Lung (tissue), 11 donors: ENCODE measurements at regions not wholly inside any gene's neighbourhood (a gene's known extent, or its start where the extent isn't known, plus 50 kb on each side); places are given as distances from the start of the nearest gene placed in this dataset.

Experiments used
- ATAC-seq: fragments of 200-7000 bp; cut with Tn5 transposase; one replicate; pipeline ENCODE4 v1.9.1; 2020; ENCODE audit warnings: moderate number of reproducible peaks; ENCODE audit not compliant: insufficient read depth, low FRiP score
- DNase-seq, 3 donors: peaks; one replicate each; pipeline ENCODE4 v3.0.0-alpha.2; 2013 to 2017
- H3K27ac ChIP-seq, 2 donors: one replicate each; pipeline ENCODE4 v1.5.1; 2013; ENCODE audit warnings: mild to moderate bottlenecking in 2 of 2, moderate library complexity in 2 of 2, control low read depth in 1 of 2, inconsistent platforms in 1 of 2, low read depth in 1 of 2, low read length in 1 of 2
- H3K27me3 ChIP-seq, 3 donors: one replicate each; pipeline ENCODE4 v1.5.1; 2013; ENCODE audit warnings: low read length in 2 of 3; ENCODE audit not compliant: control insufficient read depth in 3 of 3, insufficient read depth in 3 of 3
- H3K36me3 ChIP-seq, 4 donors: one replicate each; pipeline ENCODE4 v1.5.1; 2013; ENCODE audit warnings: low read length in 4 of 4, mild to moderate bottlenecking in 1 of 4, moderate library complexity in 1 of 4; ENCODE audit not compliant: control insufficient read depth in 4 of 4, insufficient read depth in 4 of 4
- H3K4me1 ChIP-seq, 5 donors: one replicate each; pipeline ENCODE4 v1.5.1; 2013; ENCODE audit warnings: low read length in 5 of 5, mild to moderate bottlenecking in 2 of 5, moderate library complexity in 1 of 5; ENCODE audit not compliant: control insufficient read depth in 5 of 5, insufficient read depth in 5 of 5
- H3K4me3 ChIP-seq: one replicate; pipeline ENCODE4 v1.5.1; 2013; ENCODE audit warnings: mild to moderate bottlenecking, control low read depth, moderate library complexity
- H3K9ac ChIP-seq, 2 donors: one replicate each; pipeline ENCODE4 v1.5.1; 2013; ENCODE audit warnings: low read length in 2 of 2, control low read depth in 1 of 2; ENCODE audit not compliant: insufficient read depth in 1 of 2
- H3K9me3 ChIP-seq, 4 donors: one replicate each; pipeline ENCODE4 v1.5.1; 2013; ENCODE audit warnings: low read length in 3 of 4, mild to moderate bottlenecking in 1 of 4, moderate library complexity in 1 of 4; ENCODE audit not compliant: control insufficient read depth in 4 of 4, insufficient read depth in 3 of 4
- WGBS, 2 donors: extraction: QIAGEN DNeasy Blood & Tissue Kit; methylation state at CpG; one replicate each; pipeline ENCODE4 v1.1.7; 2013; 5-methylcytosine and 5-hydroxymethylcytosine counted together
- TF ChIP-seq, protein P1 (sequence below): IDR thresholded peaks from 2 replicates; pipeline ENCODE4 v1.5.1; 2012; ENCODE audit warnings: mild to moderate bottlenecking; ENCODE audit errors: control extremely low read depth, extremely low read depth
- donor health status: control.
- donor health status: control.
- donor health status: Bipolar disorder and iron deficiency.
- donor health status: healthy.
- donor health status: DM: yes; HTN: yes; CAD: no.

DNA sequence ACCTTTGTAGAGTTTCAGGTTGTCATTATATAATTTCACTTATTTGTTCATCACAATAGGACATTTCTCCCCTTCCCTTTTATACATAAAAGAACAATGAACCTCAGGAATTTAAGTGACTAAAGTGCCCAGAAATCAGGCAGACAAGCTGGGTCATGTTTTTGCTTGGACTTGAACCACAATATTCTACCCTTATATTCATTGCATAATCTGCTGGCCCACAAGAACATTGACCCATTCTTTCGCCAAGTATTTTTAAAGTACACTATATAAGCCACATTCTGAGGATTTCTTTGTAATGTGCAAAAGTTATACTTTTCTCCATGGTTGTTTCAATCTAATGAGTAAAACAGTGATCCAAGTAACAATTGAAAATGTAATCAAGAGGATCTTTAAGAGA lies 637.5 kb upstream of the SLIT2 start:
- TF ChIP-seq, protein P1, sequence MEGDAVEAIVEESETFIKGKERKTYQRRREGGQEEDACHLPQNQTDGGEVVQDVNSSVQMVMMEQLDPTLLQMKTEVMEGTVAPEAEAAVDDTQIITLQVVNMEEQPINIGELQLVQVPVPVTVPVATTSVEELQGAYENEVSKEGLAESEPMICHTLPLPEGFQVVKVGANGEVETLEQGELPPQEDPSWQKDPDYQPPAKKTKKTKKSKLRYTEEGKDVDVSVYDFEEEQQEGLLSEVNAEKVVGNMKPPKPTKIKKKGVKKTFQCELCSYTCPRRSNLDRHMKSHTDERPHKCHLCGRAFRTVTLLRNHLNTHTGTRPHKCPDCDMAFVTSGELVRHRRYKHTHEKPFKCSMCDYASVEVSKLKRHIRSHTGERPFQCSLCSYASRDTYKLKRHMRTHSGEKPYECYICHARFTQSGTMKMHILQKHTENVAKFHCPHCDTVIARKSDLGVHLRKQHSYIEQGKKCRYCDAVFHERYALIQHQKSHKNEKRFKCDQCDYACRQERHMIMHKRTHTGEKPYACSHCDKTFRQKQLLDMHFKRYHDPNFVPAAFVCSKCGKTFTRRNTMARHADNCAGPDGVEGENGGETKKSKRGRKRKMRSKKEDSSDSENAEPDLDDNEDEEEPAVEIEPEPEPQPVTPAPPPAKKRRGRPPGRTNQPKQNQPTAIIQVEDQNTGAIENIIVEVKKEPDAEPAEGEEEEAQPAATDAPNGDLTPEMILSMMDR = no peak
- Histone ChIP-seq H3K27ac (no peak overlapping the region), H3K36me3 (no peaks in the 10 kb centered on the region), H3K4me1 (no peaks in the 10 kb centered on the region), H3K4me3 (no peak overlapping the region), H3K27me3 (no peaks in the 10 kb centered on the region), H3K9me3 (peaks cover 0 to 4% (median 1%) of the 10 kb centered on the region in 4 donors), H3K9ac (no peak overlapping the region)
- 77 to 83% methylated on average over 1 of the region's 1 CpG for WGBS, 2 donors
- DNase-seq = no peak
- ATAC-seq = no peak

DNA sequence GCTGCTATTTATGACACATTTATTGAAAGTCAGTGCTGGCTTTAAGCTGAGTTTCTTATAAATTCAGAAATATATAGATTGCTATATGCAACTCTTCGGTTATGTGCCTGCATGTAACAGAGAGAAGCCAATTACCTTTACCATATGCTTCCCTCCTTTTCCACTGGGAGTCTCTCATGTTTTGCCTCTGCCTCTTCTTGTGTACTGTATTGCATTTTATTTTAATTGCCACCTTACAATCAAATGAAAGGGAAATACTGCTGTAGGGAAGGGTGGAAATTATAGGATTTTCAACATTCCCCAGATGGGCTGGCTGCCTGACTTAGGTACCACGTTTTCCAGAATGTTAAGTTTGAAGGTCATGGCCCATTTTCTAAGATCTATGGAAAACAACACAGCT lies 655.4 kb upstream of the SLIT2 start:
- Histone ChIP-seq H3K4me1 (no peaks in the 10 kb centered on the region), H3K27me3 (no peaks in the 10 kb centered on the region), H3K36me3 (no peaks in the 10 kb centered on the region), H3K9me3 (no peaks in the 10 kb centered on the region), H3K27ac (no peak overlapping the region), H3K9ac (no peak overlapping the region), H3K4me3 (no peak overlapping the region)
- ATAC-seq = no peak
- TF ChIP-seq, protein P1 = no peak
- no peak for DNase-seq
- 63 to 70% methylated on average over 2 of the region's 2 CpGs for WGBS, 2 donors

DNA sequence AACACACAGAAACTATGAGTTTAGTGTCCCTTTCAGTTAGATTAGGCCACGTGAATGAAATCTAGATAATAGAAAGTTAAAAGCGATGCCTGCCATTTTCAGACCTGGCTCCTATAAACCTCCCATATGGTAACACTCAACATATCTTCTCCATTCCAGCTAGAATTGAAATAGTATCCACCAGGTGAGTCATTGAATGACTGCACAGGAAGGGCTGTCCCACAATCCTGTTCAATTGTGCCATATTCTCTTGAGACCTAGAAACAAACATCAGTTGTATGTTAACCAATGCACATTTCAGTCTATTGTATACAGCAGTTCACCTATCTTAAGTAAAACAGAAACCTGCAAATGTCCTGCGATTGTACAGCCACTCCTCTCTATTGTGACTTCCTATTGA lies 659.3 kb upstream of the SLIT2 start:
- TF ChIP-seq, protein P1 = no peak

More for the DNA sequence above, 659.3 kb upstream of the SLIT2 start:
- Histone ChIP-seq H3K4me3 (no peak overlapping the region), H3K4me1 (no peaks in the 10 kb centered on the region), H3K9ac (no peak overlapping the region), H3K27me3 (no peaks in the 10 kb centered on the region), H3K9me3 (no peaks in the 10 kb centered on the region), H3K27ac (no peak overlapping the region), H3K36me3 (no peaks in the 10 kb centered on the region)
- DNase-seq (no peak), ATAC-seq (no peak)
- 90 to 92% methylated on average over 3 of the region's 3 CpGs for WGBS, 2 donors
